K562 (cell line): ENCODE measurements at regions not wholly inside any gene's neighbourhood (a gene's known extent, or its start where the extent isn't known, plus 50 kb on each side); places are given as distances from the start of the nearest gene placed in this dataset.

Experiments used
- ATAC-seq: fragments of 200-7000 bp; cut with Tn5 transposase; 3 replicates; pipeline ENCODE4 v1.9.1; 2020; ENCODE audit warnings: moderate library complexity
- BruUV-seq: library from RNA; stranded (reverse); fragments of 400-500 nt; replicated peaks from 2 replicates; lab custom pipeline; 2021; lab: Mats Ljungman, UMichigan
- CTCF ChIA-PET: fragments of 300-600 bp; formaldehyde crosslinking; extraction: SDS; loops from one replicate; lab custom pipeline; 2021; ENCODE audit warnings: low intra/inter-chr PET ratio; lab: Yijun Ruan, JAX
- POLR2A ChIA-PET: fragments of 300-600, 350-650 bp; sonication (Branson Sonifier 250); formaldehyde crosslinking; extraction: SDS; loops from one replicate; lab custom pipeline; 2021; ENCODE audit warnings: antibody characterized with exemption, inconsistent platforms; lab: Yijun Ruan, JAX
- DNase-seq, 4 experiments: peaks; one replicate each; pipeline versions ENCODE4 v3.0.0 to v3.0.0-alpha.2; 2011 to 2018; ENCODE audit warnings: low spot score in 3 of 4, mixed read lengths in 3 of 4; ENCODE audit errors: extremely low read depth in 1 of 4
- FAIRE-seq: peaks from 2 replicates; lab custom pipeline; 2011; peaks lifted over from hg19 to GRCh38; lab: Jason Lieb, UNC
- H2AFZ ChIP-seq: 2 replicates; pipeline ENCODE4 v1.6.0; 2011; ENCODE audit warnings: low read depth, low read length, control low read depth, inconsistent platforms
- H3K27ac ChIP-seq: fragments of 200-600 bp; 3 replicates; pipeline ENCODE4 v1.8.0; 2011; ENCODE audit warnings: low read depth, mild to moderate bottlenecking, control low read depth, inconsistent platforms, low read length, moderate library complexity, mixed read lengths; ENCODE audit errors: extremely low read depth
- H3K27me3 ChIP-seq, 2 experiments: fragments of 300-600 bp in 1 of 2; 2 replicates in 1 of 2; 3 replicates in 1 of 2; pipeline versions ENCODE4 v1.6.0 to v1.8.0; 2011; ENCODE audit warnings: inconsistent platforms in 2 of 2, low read length in 2 of 2, mild to moderate bottlenecking in 1 of 2, mixed read lengths in 1 of 2, moderate library complexity in 1 of 2; ENCODE audit not compliant: control insufficient read depth in 2 of 2, insufficient read depth in 2 of 2
- H3K36me3 ChIP-seq: fragments of 300-600 bp; 3 replicates; pipeline ENCODE4 v1.8.0; 2011; ENCODE audit warnings: mild to moderate bottlenecking, low read length, inconsistent platforms; ENCODE audit not compliant: control insufficient read depth, insufficient read depth
- H3K4me1 ChIP-seq, 2 experiments: fragments of 200-600 bp in 1 of 2; replicated peaks in 1 of 2; 2 replicates in 1 of 2; 3 replicates in 1 of 2; pipeline versions ENCODE4 v1.5.1 to v1.8.0; 2011; ENCODE audit warnings: inconsistent platforms in 2 of 2, low read length in 2 of 2, mild to moderate bottlenecking in 1 of 2, mixed read lengths in 1 of 2, moderate library complexity in 1 of 2; ENCODE audit not compliant: control insufficient read depth in 2 of 2, insufficient read depth in 2 of 2
- H3K4me2 ChIP-seq: 2 replicates; pipeline ENCODE4 v1.6.1; 2011; ENCODE audit warnings: low read length, control low read depth, inconsistent platforms, mixed read lengths; ENCODE audit not compliant: insufficient read depth
- H3K4me3 ChIP-seq: fragments of 200-600 bp; sonication (generic), shearing (Covaris generic); 2 replicates; pipeline ENCODE4 v1.5.1; 2016; ENCODE audit warnings: control low read depth, inconsistent platforms
- H3K79me2 ChIP-seq: fragments of 200-600 bp; 3 replicates; pipeline ENCODE4 v1.8.0; 2011; ENCODE audit warnings: low read length, inconsistent platforms; ENCODE audit not compliant: control insufficient read depth, insufficient read depth
- H3K9ac ChIP-seq, 2 experiments: 2 replicates each; pipeline versions ENCODE4 v1.6.0 to v1.6.1; 2011; ENCODE audit warnings: low read depth in 2 of 2, low read length in 2 of 2, control low read depth in 1 of 2, inconsistent platforms in 1 of 2, mild to moderate bottlenecking in 1 of 2, mixed read lengths in 1 of 2; ENCODE audit not compliant: insufficient read depth in 1 of 2
- H3K9me1 ChIP-seq: one replicate; pipeline ENCODE4 v1.6.0; 2011; ENCODE audit warnings: inconsistent platforms, mild to moderate bottlenecking, low read length, moderate library complexity; ENCODE audit not compliant: control insufficient read depth, insufficient read depth
- H3K9me3 ChIP-seq: replicated peaks from 2 replicates; pipeline ENCODE4 v1.5.1; 2011; ENCODE audit warnings: low read depth, low read length, inconsistent platforms; ENCODE audit not compliant: control insufficient read depth, insufficient read depth
- H4K20me1 ChIP-seq: replicated peaks from 2 replicates; pipeline ENCODE4 v1.6.1; 2011; ENCODE audit warnings: low read length, inconsistent platforms, mixed read lengths; ENCODE audit not compliant: control insufficient read depth, insufficient read depth
- CBX3 ChIP-seq, 2 experiments: IDR thresholded peaks; 1 replicate in 1 of 2; 2 replicates in 1 of 2; pipeline ENCODE4 v1.6.1; 2012; ENCODE audit warnings: inconsistent platforms in 2 of 2, low read length in 2 of 2, borderline replicate concordance in 1 of 2, control low read depth in 1 of 2
- CHCHD3 ChIP-seq: fragments of 250-450 bp; sonication (Bioruptor Pico); IDR thresholded peaks from 2 replicates; pipeline ENCODE4 v2.1.2; 2022; ENCODE audit warnings: mild to moderate bottlenecking
- ETS2 ChIP-seq: IDR thresholded peaks from 2 replicates; pipeline ENCODE4 v1.6.1; 2016; ENCODE audit warnings: borderline replicate concordance, missing genetic modification characterization, mild to moderate bottlenecking, moderate library complexity, missing compliant biosample characterization; ENCODE audit not compliant: poor library complexity, severe bottlenecking
- ETV1 ChIP-seq: fragments of 450-650 bp; conservative IDR thresholded peaks from 2 replicates; pipeline ENCODE4 v1.6.1; 2016; ENCODE audit warnings: missing genetic modification characterization, control low read depth, low read depth, missing compliant biosample characterization
- HDAC8 ChIP-seq: fragments of 450-650 bp; IDR thresholded peaks from 2 replicates; pipeline ENCODE4 v1.6.1; 2016; ENCODE audit warnings: mild to moderate bottlenecking, missing genetic modification characterization, moderate library complexity, missing compliant biosample characterization
- KHSRP ChIP-seq: fragments of 450-650 bp; IDR thresholded peaks from 2 replicates; pipeline ENCODE4 v1.6.1; 2017
- LARP7 ChIP-seq: fragments of 450-650 bp; IDR thresholded peaks from 2 replicates; pipeline ENCODE4 v1.6.1; 2016
- MYNN ChIP-seq, 2 experiments: sonication (generic); formaldehyde crosslinking in 1 of 2; IDR thresholded peaks; 2 replicates each; pipeline versions ENCODE4 v1.5.0 to v1.6.1; 2016 to 2020; ENCODE audit warnings: antibody characterized with exemption in 1 of 2, missing genetic modification reagents in 1 of 2
- SIN3A ChIP-seq, 2 experiments: fragments of 150-350 bp in 1 of 2; IDR thresholded peaks; 2 replicates each; pipeline ENCODE4 v1.6.1; 2011 to 2016; ENCODE audit warnings: borderline replicate concordance in 2 of 2, low read depth in 2 of 2, low read length in 2 of 2, mild to moderate bottlenecking in 2 of 2, moderate library complexity in 2 of 2; ENCODE audit not compliant: control insufficient read depth in 1 of 2
- ZC3H4 ChIP-seq: sonication (generic); formaldehyde crosslinking; IDR thresholded peaks from 2 replicates; pipeline ENCODE4 v1.9.0; 2021; ENCODE audit warnings: missing genetic modification reagents, borderline replicate concordance
- WGBS: fragments of 100-300 bp; shearing (Covaris generic); methylation state at CpG from one replicate; pipeline ENCODE4 v1.1.6; 2016; ENCODE audit warnings: low coverage, mixed read lengths; ENCODE audit not compliant: insufficient coverage; ENCODE audit errors: missing lambda C conversion rate; 5-methylcytosine and 5-hydroxymethylcytosine counted together
- in situ Hi-C: fragments of 300-500 bp; cut with MboI; formaldehyde crosslinking; loops from 4 replicates; pipeline ENCODE4 v1.15.0; 2018; ENCODE audit warnings: inconsistent platforms, mixed read lengths
- intact Hi-C: fragments of 100-400 bp; cut with micrococcal nuclease; formaldehyde crosslinking; loops from 2 replicates; pipeline ENCODE4 v1.14.2; 2022
- TF ChIP-seq, protein P1 (sequence below): sonication (generic); formaldehyde crosslinking; IDR thresholded peaks from 2 replicates; pipeline ENCODE4 v1.8.0; 2022; ENCODE audit warnings: mild to moderate bottlenecking, low read depth, missing genetic modification reagents
- TF ChIP-seq, protein P2 (sequence below): fragments of 200-400 bp; formaldehyde crosslinking; IDR thresholded peaks from 2 replicates; pipeline ENCODE4 v1.6.1; 2017; ENCODE audit warnings: mild to moderate bottlenecking, low read depth, low read length, moderate library complexity

DNA sequence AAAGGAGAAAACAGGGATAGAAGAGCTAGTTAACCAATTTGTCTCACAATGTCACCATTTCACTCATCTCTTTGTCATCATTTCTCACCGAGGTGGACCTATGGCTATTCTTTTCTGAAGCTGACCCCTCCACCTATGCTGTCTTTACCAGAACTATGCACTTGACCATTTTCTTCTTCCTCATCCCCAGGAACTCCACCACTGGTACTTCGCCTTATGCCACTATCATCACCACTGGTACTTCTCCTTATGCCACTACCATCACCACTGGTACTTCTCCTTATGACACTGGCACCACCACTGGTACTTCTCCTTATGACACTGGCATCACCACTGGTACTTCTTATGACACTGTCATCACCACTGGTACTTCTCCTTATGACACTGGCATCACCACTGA, 745.8 kb upstream of the CHAC2 start:
- ATAC-seq, result no peak
- in situ Hi-C loops, result no loop called here
- H3K79me2 ChIP-seq, result no peaks in the 10 kb centered on the region
- H3K36me3 ChIP-seq, result no peaks in the 10 kb centered on the region
- TF ChIP-seq ZC3H4 (CRISPR knock-in tag) (no peak), LARP7 (no peak), KHSRP (no peak), ETS2 (tag) (no peak), HDAC8 (tag) (no peak), ETV1 (tag) (no peak), CHCHD3 (CRISPR knock-in tag) (no peak), SIN3A (IDR thresholded peaks at IDR 0.05; ENCODE audit: borderline replicate concordance in 2 of 2, control insufficient read depth in 1 of 2, low read depth in 2 of 2, low read length in 2 of 2) (no peak), MYNN (IDR thresholded peaks at IDR 0.05) (no peak), MYNN (CRISPR knock-in tag; IDR thresholded peaks at IDR 0.05) (no peak), CBX3 (IDR thresholded peaks at IDR 0.05; ENCODE audit: borderline replicate concordance in 1 of 2, low read length in 2 of 2) (no peak)
- TF ChIP-seq, protein P1, sequence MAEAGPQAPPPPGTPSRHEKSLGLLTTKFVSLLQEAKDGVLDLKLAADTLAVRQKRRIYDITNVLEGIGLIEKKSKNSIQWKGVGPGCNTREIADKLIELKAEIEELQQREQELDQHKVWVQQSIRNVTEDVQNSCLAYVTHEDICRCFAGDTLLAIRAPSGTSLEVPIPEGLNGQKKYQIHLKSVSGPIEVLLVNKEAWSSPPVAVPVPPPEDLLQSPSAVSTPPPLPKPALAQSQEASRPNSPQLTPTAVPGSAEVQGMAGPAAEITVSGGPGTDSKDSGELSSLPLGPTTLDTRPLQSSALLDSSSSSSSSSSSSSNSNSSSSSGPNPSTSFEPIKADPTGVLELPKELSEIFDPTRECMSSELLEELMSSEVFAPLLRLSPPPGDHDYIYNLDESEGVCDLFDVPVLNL (CRISPR knock-in tag), result no peak
- TF ChIP-seq, protein P2, sequence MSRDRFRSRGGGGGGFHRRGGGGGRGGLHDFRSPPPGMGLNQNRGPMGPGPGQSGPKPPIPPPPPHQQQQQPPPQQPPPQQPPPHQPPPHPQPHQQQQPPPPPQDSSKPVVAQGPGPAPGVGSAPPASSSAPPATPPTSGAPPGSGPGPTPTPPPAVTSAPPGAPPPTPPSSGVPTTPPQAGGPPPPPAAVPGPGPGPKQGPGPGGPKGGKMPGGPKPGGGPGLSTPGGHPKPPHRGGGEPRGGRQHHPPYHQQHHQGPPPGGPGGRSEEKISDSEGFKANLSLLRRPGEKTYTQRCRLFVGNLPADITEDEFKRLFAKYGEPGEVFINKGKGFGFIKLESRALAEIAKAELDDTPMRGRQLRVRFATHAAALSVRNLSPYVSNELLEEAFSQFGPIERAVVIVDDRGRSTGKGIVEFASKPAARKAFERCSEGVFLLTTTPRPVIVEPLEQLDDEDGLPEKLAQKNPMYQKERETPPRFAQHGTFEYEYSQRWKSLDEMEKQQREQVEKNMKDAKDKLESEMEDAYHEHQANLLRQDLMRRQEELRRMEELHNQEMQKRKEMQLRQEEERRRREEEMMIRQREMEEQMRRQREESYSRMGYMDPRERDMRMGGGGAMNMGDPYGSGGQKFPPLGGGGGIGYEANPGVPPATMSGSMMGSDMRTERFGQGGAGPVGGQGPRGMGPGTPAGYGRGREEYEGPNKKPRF, result no peak
- H3K9ac ChIP-seq, result no peak overlapping the region
- no peak overlapping the region for H3K4me2 ChIP-seq
- ChIA-PET POLR2A (no interaction called here), CTCF (no interaction called here)
- no peak overlapping the region for H3K27ac ChIP-seq
- DNase-seq, result no peak
- no peaks in the 10 kb centered on the region for H3K9me3 ChIP-seq
- no peak overlapping the region for H2AFZ ChIP-seq
- H4K20me1 ChIP-seq, result no peaks in the 10 kb centered on the region
- no peak overlapping the region for H3K4me3 ChIP-seq
- WGBS, result 0% methylated on average over 2 of the region's 2 CpGs
- H3K9me1 ChIP-seq, result no peaks in the 10 kb centered on the region
- intact Hi-C loops, result no loop called here
- no peak for FAIRE-seq
- no peaks in the 10 kb centered on the region for H3K27me3 ChIP-seq
- BruUV-seq, result no TSS peak
- H3K4me1 ChIP-seq, result no peaks in the 10 kb centered on the region
